Calu3 (cell line): ENCODE measurements at regions not wholly inside any gene's neighbourhood (a gene's known extent, or its start where the extent isn't known, plus 50 kb on each side); places are given as distances from the start of the nearest gene placed in this dataset.

ENCODE experiments used
- BruUV-seq: library from RNA; stranded (reverse); fragments of 400-500 nt; replicated peaks from 2 replicates; lab custom pipeline; 2021; lab: Mats Ljungman, UMichigan
- CTCF ChIA-PET: fragments of 300-600 bp; sonication (Branson Sonifier 250); formaldehyde crosslinking; loops from one replicate; lab custom pipeline; 2022; ENCODE audit warnings: antibody characterized with exemption; lab: Charles Lee
- DNase-seq: peaks from one replicate; pipeline ENCODE4 v3.0.0; 2022
- H3K27ac Mint-ChIP-seq: one replicate; pipeline ENCODE4 v1.8.0; 2022; ENCODE audit warnings: mixed read lengths; ENCODE audit not compliant: unreplicated experiment
- H3K27me3 Mint-ChIP-seq: one replicate; pipeline ENCODE4 v1.8.0; 2022; ENCODE audit warnings: mixed read lengths; ENCODE audit not compliant: unreplicated experiment
- H3K36me3 Mint-ChIP-seq: one replicate; pipeline ENCODE4 v1.8.0; 2022; ENCODE audit warnings: mild to moderate bottlenecking, moderate library complexity, mixed read lengths; ENCODE audit not compliant: insufficient read depth, unreplicated experiment
- H3K4me1 Mint-ChIP-seq: one replicate; pipeline ENCODE4 v1.8.0; 2022; ENCODE audit warnings: mild to moderate bottlenecking, low read depth, mixed read lengths; ENCODE audit not compliant: unreplicated experiment
- H3K4me3 Mint-ChIP-seq: one replicate; pipeline ENCODE4 v1.8.0; 2022; ENCODE audit warnings: mild to moderate bottlenecking, low read depth, moderate library complexity, mixed read lengths; ENCODE audit not compliant: unreplicated experiment
- H3K9me3 Mint-ChIP-seq: one replicate; pipeline ENCODE4 v1.8.0; 2022; ENCODE audit warnings: low read depth, mixed read lengths; ENCODE audit not compliant: unreplicated experiment
- intact Hi-C: fragments of 100-400 bp; cut with micrococcal nuclease; formaldehyde crosslinking; loops from one replicate; pipeline ENCODE4 v1.10.0; 2022; ENCODE audit not compliant: unreplicated experiment
- TF ChIP-seq, protein P1 (sequence below): fragments of 200-600 bp; IDR thresholded peaks from one replicate; pipeline ENCODE4 v1.8.0; 2022; ENCODE audit warnings: antibody characterized with exemption; ENCODE audit not compliant: unreplicated experiment

DNA sequence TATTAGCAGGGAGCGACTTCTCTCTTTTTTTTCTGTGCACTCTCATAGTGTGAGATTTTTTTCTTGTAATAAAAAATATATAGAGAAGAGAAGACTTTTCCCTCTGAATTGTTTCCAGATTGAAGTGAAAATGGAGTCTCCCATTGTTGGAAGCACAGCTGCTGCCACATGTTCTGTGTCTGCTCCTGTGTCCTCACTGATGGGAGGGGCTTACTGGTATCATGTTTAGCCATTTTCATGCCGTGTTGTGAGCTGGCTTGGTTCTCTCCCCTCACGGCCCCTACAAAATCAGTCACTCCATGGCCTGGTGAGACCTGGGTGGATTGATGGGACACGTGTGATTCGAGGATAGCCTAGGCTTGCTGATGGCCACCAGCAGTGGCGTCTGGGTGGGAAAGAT lies 379.7 kb upstream of the DDHD1 start:
- H3K27ac Mint-ChIP-seq, result no peak overlapping the region
- H3K4me3 Mint-ChIP-seq, result no peak overlapping the region
- DNase-seq, result no peak
- no peaks in the 10 kb centered on the region for H3K27me3 Mint-ChIP-seq
- intact Hi-C loops, result loop anchor here (10.0 kb wide), 2 partner anchors 242 to 392 kb away; no protein-coding TSS in a partner anchor
- H3K4me1 Mint-ChIP-seq, result no peaks in the 10 kb centered on the region
- no peaks in the 10 kb centered on the region for H3K9me3 Mint-ChIP-seq
- TF ChIP-seq, protein P1, sequence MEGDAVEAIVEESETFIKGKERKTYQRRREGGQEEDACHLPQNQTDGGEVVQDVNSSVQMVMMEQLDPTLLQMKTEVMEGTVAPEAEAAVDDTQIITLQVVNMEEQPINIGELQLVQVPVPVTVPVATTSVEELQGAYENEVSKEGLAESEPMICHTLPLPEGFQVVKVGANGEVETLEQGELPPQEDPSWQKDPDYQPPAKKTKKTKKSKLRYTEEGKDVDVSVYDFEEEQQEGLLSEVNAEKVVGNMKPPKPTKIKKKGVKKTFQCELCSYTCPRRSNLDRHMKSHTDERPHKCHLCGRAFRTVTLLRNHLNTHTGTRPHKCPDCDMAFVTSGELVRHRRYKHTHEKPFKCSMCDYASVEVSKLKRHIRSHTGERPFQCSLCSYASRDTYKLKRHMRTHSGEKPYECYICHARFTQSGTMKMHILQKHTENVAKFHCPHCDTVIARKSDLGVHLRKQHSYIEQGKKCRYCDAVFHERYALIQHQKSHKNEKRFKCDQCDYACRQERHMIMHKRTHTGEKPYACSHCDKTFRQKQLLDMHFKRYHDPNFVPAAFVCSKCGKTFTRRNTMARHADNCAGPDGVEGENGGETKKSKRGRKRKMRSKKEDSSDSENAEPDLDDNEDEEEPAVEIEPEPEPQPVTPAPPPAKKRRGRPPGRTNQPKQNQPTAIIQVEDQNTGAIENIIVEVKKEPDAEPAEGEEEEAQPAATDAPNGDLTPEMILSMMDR, result no peak
- no peaks in the 10 kb centered on the region for H3K36me3 Mint-ChIP-seq
- CTCF ChIA-PET, result no interaction called here
- no TSS peak for BruUV-seq

DNA sequence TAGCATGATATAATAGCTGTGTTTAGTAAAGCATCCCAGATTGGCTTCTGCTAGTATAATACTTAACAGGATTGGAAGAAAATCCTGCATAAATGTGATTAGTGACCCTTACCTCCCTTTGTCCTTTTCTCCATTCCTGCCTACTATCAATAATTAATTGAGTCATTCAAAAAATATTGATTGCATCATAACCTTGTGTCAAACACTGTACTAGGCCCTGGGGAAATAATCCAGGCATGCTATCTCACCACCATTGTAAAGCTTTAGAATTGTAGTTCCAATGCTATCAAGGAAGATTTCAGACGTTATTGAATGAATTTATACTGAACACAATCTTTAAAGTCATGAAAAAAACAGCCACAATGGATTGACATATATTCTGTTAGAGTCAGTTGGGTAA lies 378.6 kb upstream of the DDHD1 start:
- TF ChIP-seq, protein P1, result no peak
- H3K9me3 Mint-ChIP-seq, result no peaks in the 10 kb centered on the region
- H3K27ac Mint-ChIP-seq, result no peak overlapping the region
- peaks cover 3% of the 10 kb centered on the region for H3K27me3 Mint-ChIP-seq
- BruUV-seq, result no TSS peak
- CTCF ChIA-PET, result no interaction called here
- H3K36me3 Mint-ChIP-seq, result no peaks in the 10 kb centered on the region
- no peak for DNase-seq
- intact Hi-C loops, result loop anchor here (10.0 kb wide), 2 partner anchors 243 to 393 kb away; no protein-coding TSS in a partner anchor
- no peaks in the 10 kb centered on the region for H3K4me1 Mint-ChIP-seq
- H3K4me3 Mint-ChIP-seq, result no peak overlapping the region

- H3K36me3 Mint-ChIP-seq, result no peaks in the 10 kb centered on the region
- no peaks in the 10 kb centered on the region for H3K4me1 Mint-ChIP-seq
- H3K27me3 Mint-ChIP-seq, result peaks cover 8% of the 10 kb centered on the region
- no peak overlapping the region for H3K27ac Mint-ChIP-seq
- no peak for DNase-seq
- no peaks in the 10 kb centered on the region for H3K9me3 Mint-ChIP-seq
- intact Hi-C loops, result loop anchor here (10.0 kb wide), 2 partner anchors 244 to 394 kb away; no protein-coding TSS in a partner anchor
- CTCF ChIA-PET, result interaction anchor here (0.6 kb wide), 1 partner anchor 54 kb away, joined by 3 read pairs; no protein-coding TSS in a partner anchor
- no TSS peak for BruUV-seq
- H3K4me3 Mint-ChIP-seq, result no peak overlapping the region
- TF ChIP-seq, protein P1, result no peak
Observed at GRCh38 chr14:53531156-53531555, 378.0 kb upstream of the DDHD1 start.

- H3K4me1 Mint-ChIP-seq, result no peaks in the 10 kb centered on the region
- peaks cover 18% of the 10 kb centered on the region for H3K27me3 Mint-ChIP-seq
- no peak for DNase-seq
- TF ChIP-seq, protein P1, result no peak
- H3K9me3 Mint-ChIP-seq, result no peaks in the 10 kb centered on the region
- intact Hi-C loops, result no loop called here
- H3K4me3 Mint-ChIP-seq, result no peak overlapping the region
- no TSS peak for BruUV-seq
- CTCF ChIA-PET, result no interaction called here
- no peak overlapping the region for H3K27ac Mint-ChIP-seq
- no peaks in the 10 kb centered on the region for H3K36me3 Mint-ChIP-seq
Observed at GRCh38 chr14:53529519-53529918, 376.4 kb upstream of the DDHD1 start.
